ENCODE measurements at regions not wholly inside any gene's neighbourhood (a gene's known extent, or its start where the extent isn't known, plus 50 kb on each side); places are given as distances from the start of the nearest gene placed in this dataset.
"Not testable (repeated sequence)": the region's sequence is repeated elsewhere in the genome, so short reads cannot be mapped to it uniquely, and the experiment has no call there.

- DNase-seq (ENCODE audit: low read depth in 4 of 4, low spot score in 3 of 4): no peak
Measured at GRCh38 chr20:29319725-29320124, 1937.7 kb upstream of the DEFB115 start.

DNA sequence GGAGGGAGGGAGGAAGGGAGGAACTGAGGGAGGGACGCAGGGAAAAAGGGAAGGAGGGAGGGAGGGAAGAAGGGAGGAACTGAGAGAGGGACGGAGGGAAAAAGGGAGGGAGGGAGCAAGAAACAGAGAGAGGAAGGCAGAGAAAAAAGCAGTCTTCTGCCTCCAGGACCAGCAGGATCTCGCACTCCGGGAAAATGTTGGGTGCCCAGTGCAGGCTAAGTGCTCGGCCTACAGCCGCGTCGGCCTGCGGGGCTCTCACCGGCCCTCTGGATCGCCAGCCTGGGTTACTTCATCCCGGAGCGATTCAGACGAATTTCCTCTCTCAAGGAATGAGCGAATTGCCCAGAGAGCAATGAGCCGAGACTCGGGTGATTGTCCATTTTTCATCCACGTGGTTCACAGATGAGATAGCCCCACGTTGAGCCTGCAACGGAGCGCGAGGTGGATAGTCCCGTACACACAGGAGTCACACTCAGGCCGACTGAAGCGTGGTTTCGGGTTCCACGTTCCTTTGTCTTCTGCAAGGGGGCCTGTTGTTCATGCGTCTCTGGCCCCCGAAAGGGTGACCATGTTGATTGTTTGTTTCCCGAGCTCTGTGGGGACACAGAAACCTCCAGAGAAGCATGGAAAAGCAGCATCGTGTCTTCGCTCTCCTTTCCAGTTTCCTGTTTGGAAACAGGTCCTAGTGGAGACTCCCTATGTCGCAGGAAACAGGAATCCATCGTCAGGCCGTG, 1937.1 kb upstream of the DEFB115 start:
- not testable (repeated sequence) for DNase-seq (ENCODE audit: low read depth in 4 of 4, low spot score in 3 of 4)

- not testable (repeated sequence) for DNase-seq (ENCODE audit: low read depth in 4 of 4, low spot score in 3 of 4)
Measured at GRCh38 chr20:29323631-29324515, 1933.6 kb upstream of the DEFB115 start.

- not testable (repeated sequence) for DNase-seq (ENCODE audit: low read depth in 4 of 4, low spot score in 3 of 4)
Measured at GRCh38 chr20:29324516-29325303, 1932.8 kb upstream of the DEFB115 start.

DNA sequence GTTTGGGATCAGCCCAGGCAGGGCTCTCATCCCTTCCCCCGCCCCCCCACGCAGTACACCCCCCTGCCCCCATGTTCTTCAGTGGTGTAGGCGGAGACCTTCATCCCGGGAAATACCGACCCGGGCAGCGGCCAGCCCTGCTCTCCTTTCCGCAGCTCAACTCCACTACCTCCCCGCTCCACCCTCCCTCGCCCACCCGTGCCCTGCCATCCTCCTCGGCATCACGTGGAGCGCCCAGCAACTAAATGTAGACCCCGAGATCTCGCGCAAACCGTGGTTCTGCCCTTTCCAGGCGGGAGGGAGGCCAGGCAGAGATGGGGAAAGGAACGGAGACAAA, 1932.2 kb upstream of the DEFB115 start:
- no peak for DNase-seq (ENCODE audit: low read depth in 4 of 4, low spot score in 3 of 4)

DNA sequence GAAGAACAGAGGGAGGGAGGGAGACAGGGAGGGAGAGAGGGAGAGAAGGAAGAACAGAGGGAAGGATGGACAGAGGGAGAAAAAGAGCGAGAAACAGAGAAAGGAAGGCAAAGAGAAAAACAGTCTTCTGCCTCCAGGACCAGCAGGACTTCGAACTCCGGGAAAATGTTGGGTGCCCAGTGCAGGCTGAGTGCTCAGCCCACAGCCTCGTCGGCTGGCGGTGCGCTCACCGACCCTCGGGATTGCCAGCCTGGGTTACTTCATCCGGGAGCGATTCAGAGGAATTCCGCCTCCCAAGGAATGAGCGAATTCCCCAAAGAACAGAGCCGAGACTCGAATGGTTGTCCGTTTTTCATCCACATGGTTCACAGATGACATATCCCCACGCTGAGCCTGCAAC, 1931.7 kb upstream of the DEFB115 start:
- DNase-seq (ENCODE audit: low read depth in 4 of 4, low spot score in 3 of 4): not testable (repeated sequence)

GRCh38 chr20:29326376-29327070, 1930.9 kb upstream of the DEFB115 start:
- no peak for DNase-seq (ENCODE audit: low read depth in 4 of 4, low spot score in 3 of 4)

DNA sequence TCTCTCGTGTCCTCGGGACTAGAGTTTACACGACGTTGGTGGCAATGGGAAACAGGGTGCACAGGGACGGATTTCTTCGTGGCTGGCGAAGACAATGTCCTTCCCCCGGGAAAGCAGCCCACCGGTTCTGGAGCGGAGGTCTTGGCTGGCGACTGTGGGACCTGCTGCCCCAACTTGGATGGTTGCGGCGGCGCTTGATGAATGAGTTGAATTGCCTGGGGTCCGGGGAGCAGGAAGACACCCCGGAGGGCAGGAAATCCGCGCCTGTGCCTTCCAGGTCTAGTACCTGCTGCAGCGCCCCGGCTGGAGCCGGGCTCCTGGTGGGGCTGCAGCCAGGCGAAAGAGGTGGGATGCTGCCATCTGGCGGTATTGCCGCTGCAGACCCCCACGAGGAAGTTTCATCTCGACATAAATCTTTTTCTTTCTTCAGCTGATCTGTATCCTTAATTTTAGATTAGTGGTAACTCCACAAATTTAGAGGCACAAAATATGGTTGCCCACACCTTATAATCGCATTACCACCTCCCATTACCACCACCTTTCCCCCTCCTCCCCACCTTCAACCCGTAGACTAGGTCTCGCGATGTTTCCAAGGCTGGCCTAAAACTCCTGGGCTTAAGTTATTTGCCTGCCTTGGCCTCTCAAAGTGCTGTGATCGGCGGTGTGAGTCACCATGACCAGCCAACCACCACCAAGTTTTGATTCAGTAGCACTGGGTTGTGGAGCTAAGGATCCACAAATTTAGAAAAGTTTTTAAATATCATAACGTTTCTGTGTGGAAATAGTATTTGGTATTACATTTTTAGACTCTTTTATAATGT, 1929.7 kb upstream of the DEFB115 start:
- DNase-seq (ENCODE audit: low read depth in 4 of 4, low spot score in 3 of 4): not testable (repeated sequence)

DNA sequence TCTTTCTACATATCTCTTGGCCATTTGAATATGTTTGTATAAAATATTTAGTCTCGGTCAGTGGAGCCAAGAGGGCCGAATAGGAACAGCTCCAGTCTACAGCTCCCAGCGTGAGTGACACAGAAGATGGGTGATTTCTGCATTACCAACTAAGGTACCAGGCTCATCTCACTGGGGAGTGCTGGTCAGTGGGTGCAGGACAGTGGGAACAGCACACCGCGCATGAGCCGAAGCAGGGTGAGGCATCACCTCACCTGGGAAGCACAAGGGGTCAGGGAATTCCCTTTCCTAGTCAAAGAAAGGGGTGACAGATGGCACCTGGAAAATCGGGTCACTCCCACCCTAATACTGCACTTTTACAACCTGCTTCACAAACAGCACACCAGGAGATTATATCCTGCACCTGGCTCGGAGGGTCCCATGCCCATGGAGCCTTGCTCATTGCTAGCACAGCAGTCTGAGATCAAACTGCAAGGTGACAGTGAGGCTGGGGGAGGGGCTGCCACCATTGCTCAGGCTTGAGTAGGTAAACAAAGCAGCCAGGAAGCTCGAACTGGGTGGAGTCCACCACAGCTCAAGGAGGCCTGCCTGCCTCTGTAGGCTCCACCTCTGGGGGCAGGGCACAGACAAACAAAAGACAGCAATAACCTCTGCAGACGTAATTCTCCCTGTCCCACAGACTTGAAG, 1926.9 kb upstream of the DEFB115 start:
- not testable (repeated sequence) for DNase-seq (ENCODE audit: low read depth in 4 of 4, low spot score in 3 of 4)

DNA sequence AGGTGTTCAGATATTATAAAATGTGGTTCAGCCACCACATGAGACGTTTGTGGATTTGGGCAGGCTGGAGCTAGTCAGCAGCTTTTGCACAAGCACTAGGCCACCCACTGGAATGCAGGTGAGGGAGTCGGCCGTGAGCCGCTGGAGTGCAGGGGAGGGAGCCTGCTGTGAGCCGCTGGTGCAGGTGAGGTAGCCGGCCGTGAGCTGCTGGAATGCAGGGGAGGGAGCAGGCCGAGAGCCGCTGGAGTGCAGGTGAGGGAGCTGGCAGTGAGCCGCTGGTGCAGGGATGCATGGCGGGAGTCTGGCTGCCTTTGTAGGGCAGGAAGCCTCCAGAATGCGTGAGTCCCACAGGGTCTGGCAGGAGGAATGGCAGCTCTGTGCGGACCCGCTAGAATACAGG, 1907.6 kb upstream of the DEFB115 start:
- DNase-seq (ENCODE audit: low read depth in 4 of 4, low spot score in 3 of 4): no peak

- DNase-seq (ENCODE audit: low read depth in 4 of 4, low spot score in 3 of 4): not testable (repeated sequence)
Measured at GRCh38 chr20:29375937-29376336, 1881.5 kb upstream of the DEFB115 start.

DNA sequence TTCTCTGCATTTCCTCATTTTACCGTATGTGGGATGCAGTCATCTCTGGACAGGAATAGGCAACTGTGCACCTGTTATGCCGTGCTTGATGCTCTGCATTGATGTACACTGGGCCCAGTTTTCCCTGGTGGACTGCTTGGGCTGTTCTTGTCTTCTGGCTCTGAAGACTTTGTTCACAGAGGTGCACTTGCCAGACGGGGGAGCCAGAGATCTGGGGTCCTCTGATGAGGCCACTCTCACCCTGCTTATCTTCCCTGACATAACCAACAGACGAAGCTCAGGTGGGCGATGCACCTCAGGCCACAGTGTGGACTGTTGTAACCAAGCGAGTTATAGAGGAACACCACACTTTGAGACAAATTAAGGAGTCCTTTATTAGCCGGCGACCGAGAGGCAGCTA, 1864.6 kb upstream of the DEFB115 start:
- DNase-seq (ENCODE audit: low read depth in 4 of 4, low spot score in 3 of 4): not testable (repeated sequence)

DNA sequence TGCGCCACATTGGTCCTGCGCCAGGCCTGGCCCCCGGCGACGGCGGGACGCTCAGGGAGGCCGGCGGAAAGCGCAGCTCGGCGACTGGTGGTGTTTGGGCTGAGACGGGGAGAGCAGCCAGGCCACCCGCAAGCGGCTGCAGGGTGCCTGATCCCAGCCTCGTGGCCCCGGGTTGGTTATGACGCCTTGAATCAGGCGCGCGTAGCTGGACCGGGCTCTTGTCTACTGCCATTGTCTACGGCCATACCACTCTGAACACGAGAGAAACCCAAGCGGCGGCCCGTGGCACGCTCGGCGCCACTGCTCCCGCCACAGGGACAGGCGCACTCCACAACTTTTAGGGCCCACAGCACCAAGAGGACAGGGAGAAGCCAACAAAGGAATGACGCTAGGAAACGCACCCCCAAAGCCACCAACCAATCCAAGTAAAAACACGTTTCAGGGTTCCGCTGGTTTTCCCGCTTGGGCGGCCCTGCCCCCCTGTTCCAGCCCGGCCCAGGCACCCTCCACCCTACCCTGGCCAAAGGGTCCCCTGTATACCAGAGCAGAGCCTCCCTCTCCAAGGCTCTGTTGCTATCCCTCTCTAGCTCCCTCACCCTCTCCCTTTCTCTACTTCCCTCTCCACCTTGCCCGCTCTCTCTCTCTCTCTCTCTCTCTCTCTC, 1849.3 kb upstream of the DEFB115 start:
- DNase-seq (ENCODE audit: low read depth in 4 of 4, low spot score in 3 of 4): no peak

GRCh38 chr20:29408707-29409106, 1848.8 kb upstream of the DEFB115 start:
- DNase-seq (ENCODE audit: low read depth in 4 of 4, low spot score in 3 of 4): not testable (repeated sequence)

GRCh38 chr20:29409160-29409689, 1848.2 kb upstream of the DEFB115 start:
- not testable (repeated sequence) for DNase-seq (ENCODE audit: low read depth in 4 of 4, low spot score in 3 of 4)

GRCh38 chr20:29409833-29410805, 1847.3 kb upstream of the DEFB115 start:
- DNase-seq (ENCODE audit: low read depth in 4 of 4, low spot score in 3 of 4): no peak

DNA sequence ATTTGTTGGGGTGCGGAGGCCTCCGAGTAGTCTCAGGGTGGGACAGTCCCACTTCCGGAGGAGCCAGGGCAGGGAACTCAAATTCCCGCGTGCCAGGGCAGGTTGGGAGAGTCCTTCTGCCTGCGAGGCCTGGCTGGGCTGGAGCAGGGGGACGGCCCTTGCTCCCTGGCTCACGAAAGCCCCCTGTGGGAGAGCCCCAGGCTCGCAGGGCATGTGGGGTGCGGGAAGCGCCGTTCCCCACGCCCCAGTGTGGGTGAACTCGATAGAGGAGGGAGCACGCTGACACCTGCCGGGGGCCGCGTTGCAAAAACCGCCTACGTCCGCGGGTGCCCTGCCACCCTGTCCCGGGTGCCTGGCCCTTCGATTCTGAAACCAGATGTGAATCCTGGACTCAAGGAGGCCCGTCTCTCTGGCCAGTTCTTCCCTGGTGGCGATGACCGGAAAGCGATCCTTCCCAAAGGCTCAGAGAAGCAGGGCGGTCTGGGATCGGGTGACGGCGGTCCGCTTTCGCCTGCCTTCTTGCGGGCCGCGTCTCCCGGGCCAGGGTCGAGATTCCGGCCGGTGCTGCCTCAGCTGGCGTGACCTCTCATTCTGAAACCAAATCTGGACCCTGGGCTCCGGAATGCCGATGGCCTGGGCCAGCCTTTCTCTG, 1846.5 kb upstream of the DEFB115 start:
- DNase-seq (ENCODE audit: low read depth in 4 of 4, low spot score in 3 of 4): no peak

All from left renal pelvis (tissue), 4 donors.